ENCODE measurements at regions not wholly inside any gene's neighbourhood (a gene's known extent, or its start where the extent isn't known, plus 50 kb on each side); places are given as distances from the start of the nearest gene placed in this dataset.
A peak's percentile ranks its signal among the peaks of the same experiment; 100 is the strongest.

DNA sequence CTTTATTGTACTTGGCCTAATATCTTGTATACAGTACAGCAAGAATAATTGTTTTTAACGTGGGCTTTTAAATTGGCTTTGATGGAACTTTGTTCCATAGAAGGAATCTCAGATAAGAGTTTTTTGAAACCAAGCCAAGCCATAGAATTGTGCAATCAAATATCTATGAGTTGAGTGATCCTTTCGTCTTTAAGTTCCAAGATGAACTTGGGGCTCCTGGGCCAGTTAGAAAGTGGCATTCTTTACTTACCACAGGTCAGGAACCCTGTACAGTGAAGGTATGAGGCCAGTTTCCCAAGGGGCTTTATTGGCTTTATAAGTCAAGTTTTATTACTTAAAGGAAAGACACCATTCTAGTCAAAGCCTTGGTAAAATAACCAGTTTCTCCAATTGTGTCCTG, 2104.2 kb downstream of the PCDH7 start:
- no peaks in the 10 kb centered on the region for H3K36me3 ChIP-seq
- H3K4me3 ChIP-seq, result no peak overlapping the region
- H3K27ac ChIP-seq, result no peak overlapping the region
- H3K9me3 ChIP-seq (ENCODE audit: low read depth), result peaks cover 4% of the 10 kb centered on the region
- DNase-seq (ENCODE audit: low read depth in 1 of 2, low spot score in 1 of 2), result peak in 1 of 2 donors; percentile 73
- no peaks in the 10 kb centered on the region for H3K27me3 ChIP-seq
- TF ChIP-seq, protein P1, sequence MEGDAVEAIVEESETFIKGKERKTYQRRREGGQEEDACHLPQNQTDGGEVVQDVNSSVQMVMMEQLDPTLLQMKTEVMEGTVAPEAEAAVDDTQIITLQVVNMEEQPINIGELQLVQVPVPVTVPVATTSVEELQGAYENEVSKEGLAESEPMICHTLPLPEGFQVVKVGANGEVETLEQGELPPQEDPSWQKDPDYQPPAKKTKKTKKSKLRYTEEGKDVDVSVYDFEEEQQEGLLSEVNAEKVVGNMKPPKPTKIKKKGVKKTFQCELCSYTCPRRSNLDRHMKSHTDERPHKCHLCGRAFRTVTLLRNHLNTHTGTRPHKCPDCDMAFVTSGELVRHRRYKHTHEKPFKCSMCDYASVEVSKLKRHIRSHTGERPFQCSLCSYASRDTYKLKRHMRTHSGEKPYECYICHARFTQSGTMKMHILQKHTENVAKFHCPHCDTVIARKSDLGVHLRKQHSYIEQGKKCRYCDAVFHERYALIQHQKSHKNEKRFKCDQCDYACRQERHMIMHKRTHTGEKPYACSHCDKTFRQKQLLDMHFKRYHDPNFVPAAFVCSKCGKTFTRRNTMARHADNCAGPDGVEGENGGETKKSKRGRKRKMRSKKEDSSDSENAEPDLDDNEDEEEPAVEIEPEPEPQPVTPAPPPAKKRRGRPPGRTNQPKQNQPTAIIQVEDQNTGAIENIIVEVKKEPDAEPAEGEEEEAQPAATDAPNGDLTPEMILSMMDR (IDR thresholded peaks at IDR 0.05; ENCODE audit: low read depth, low read length), result no peak
- no peaks in the 10 kb centered on the region for H3K4me1 ChIP-seq (ENCODE audit: low read depth)

GRCh38 chr4:32826169-32826568, 2106.0 kb downstream of the PCDH7 start:
- DNase-seq (ENCODE audit: low read depth in 1 of 2, low spot score in 1 of 2), result no peak
- H3K36me3 ChIP-seq, result no peaks in the 10 kb centered on the region
- TF ChIP-seq, protein P1 (IDR thresholded peaks at IDR 0.05; ENCODE audit: low read depth, low read length), result no peak
- no peaks in the 10 kb centered on the region for H3K27me3 ChIP-seq
- peaks cover 4% of the 10 kb centered on the region for H3K9me3 ChIP-seq (ENCODE audit: low read depth)
- H3K27ac ChIP-seq, result no peak overlapping the region
- no peak overlapping the region for H3K4me3 ChIP-seq
- no peaks in the 10 kb centered on the region for H3K4me1 ChIP-seq (ENCODE audit: low read depth)

GRCh38 chr4:32830160-32830559, 2110.0 kb downstream of the PCDH7 start:
- Histone ChIP-seq H3K27me3 (no peaks in the 10 kb centered on the region), H3K4me1 (ENCODE audit: low read depth) (no peaks in the 10 kb centered on the region), H3K9me3 (ENCODE audit: low read depth) (peaks cover 2% of the 10 kb centered on the region), H3K36me3 (no peaks in the 10 kb centered on the region), H3K4me3 (no peak overlapping the region), H3K27ac (no peak overlapping the region)
- DNase-seq (ENCODE audit: low read depth in 1 of 2, low spot score in 1 of 2), result no peak
- TF ChIP-seq, protein P1 (IDR thresholded peaks at IDR 0.05; ENCODE audit: low read depth, low read length), result no peak

- no peaks in the 10 kb centered on the region for H3K4me1 ChIP-seq (ENCODE audit: low read depth)
- H3K4me3 ChIP-seq, result no peak overlapping the region
- no peaks in the 10 kb centered on the region for H3K27me3 ChIP-seq
- TF ChIP-seq, protein P1 (IDR thresholded peaks at IDR 0.05; ENCODE audit: low read depth, low read length), result no peak
- DNase-seq (ENCODE audit: low read depth in 1 of 2, low spot score in 1 of 2), result no peak
- no peaks in the 10 kb centered on the region for H3K36me3 ChIP-seq
- H3K9me3 ChIP-seq (ENCODE audit: low read depth), result no peaks in the 10 kb centered on the region
- no peak overlapping the region for H3K27ac ChIP-seq
Measured at GRCh38 chr4:32831104-32831503, 2110.9 kb downstream of the PCDH7 start.

DNA sequence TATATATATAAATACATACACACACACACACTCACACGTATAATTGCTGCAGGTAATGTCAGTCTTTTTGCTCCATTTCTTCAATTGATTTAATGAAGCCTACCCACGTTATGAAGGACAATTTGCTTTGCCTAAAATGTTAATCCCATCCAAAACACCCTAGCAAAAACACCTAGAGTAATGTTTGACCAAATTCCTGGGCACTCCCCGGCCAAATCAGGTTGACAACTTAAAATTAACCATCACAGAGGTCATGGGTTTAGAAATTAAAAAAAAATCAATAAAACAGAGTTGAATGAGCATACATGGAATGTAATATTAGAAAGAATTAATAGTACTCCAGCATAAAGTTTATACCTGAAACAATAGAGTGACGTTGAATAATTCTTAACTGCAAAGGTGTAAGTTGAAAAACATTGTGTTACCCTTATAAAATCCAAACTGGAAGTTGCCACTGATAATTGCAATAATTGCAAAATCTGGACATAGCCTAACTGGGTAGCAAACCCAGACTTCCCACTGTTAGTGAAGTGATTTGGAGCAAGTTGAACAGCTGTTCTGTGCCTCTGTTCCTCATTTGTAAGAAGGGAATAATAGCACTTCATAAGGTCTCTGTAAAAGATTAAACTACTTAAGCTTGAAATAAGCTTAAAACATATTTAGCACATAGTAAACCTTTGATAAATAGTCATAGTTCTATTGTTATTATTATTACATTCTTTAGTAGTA, 2120.5 kb downstream of the PCDH7 start:
- Histone ChIP-seq H3K36me3 (no peaks in the 10 kb centered on the region), H3K27ac (no peak overlapping the region), H3K27me3 (no peaks in the 10 kb centered on the region), H3K4me3 (no peak overlapping the region), H3K9me3 (ENCODE audit: low read depth) (no peaks in the 10 kb centered on the region), H3K4me1 (ENCODE audit: low read depth) (no peaks in the 10 kb centered on the region)
- TF ChIP-seq, protein P1 (IDR thresholded peaks at IDR 0.05; ENCODE audit: low read depth, low read length), result no peak
- no peak for DNase-seq (ENCODE audit: low read depth in 1 of 2, low spot score in 1 of 2)
